HepG2 (cell line): ENCODE measurements at regions not wholly inside any gene's neighbourhood (a gene's known extent, or its start where the extent isn't known, plus 50 kb on each side); places are given as distances from the start of the nearest gene placed in this dataset.

ENCODE experiments used
- ATAC-seq: fragments of 200-7000 bp; cut with Tn5 transposase; 3 replicates; pipeline ENCODE4 v1.9.1; 2020; ENCODE audit warnings: mild to moderate bottlenecking, moderate library complexity
- BruUV-seq: library from RNA; stranded (reverse); fragments of 400-500 nt; replicated peaks from 2 replicates; lab custom pipeline; 2021; lab: Mats Ljungman, UMichigan
- CTCF ChIA-PET: fragments of 300-600 bp; formaldehyde crosslinking; extraction: SDS; loops from one replicate; lab custom pipeline; 2021; ENCODE audit warnings: low total read pairs, inconsistent platforms, low intra/inter-chr PET ratio; lab: Yijun Ruan, JAX
- POLR2A ChIA-PET: fragments of 350-600 bp; sonication (Branson Sonifier 250); formaldehyde crosslinking; loops from one replicate; lab custom pipeline; 2020; ENCODE audit warnings: antibody characterized with exemption, inconsistent platforms; lab: Yijun Ruan, JAX
- DNase-seq: peaks from one replicate; pipeline ENCODE4 v3.0.0-alpha.2; 2015; ENCODE audit warnings: low spot score
- FAIRE-seq: peaks from 3 replicates; lab custom pipeline; 2011; peaks lifted over from hg19 to GRCh38; lab: Jason Lieb, UNC
- H2AFZ ChIP-seq: one replicate; pipeline ENCODE4 v1.6.1; 2011; ENCODE audit warnings: low read length, inconsistent platforms
- H3K27ac ChIP-seq: fragments of 300-600 bp; 3 replicates; pipeline ENCODE4 v1.8.0; 2011; ENCODE audit warnings: mixed run types, mild to moderate bottlenecking, mixed read lengths, low read length, inconsistent platforms; ENCODE audit not compliant: insufficient read depth; ENCODE audit errors: extremely low read length
- H3K27me3 ChIP-seq, 2 experiments: fragments of 200-600 bp in 1 of 2; 2 replicates in 1 of 2; 3 replicates in 1 of 2; pipeline versions ENCODE4 v1.6.0 to v1.8.0; 2011; ENCODE audit warnings: low read length in 2 of 2, mild to moderate bottlenecking in 2 of 2, moderate library complexity in 2 of 2, inconsistent platforms in 1 of 2; ENCODE audit not compliant: insufficient read depth in 2 of 2, control insufficient read depth in 1 of 2
- H3K36me3 ChIP-seq, 2 experiments: fragments of 200-600 bp in 1 of 2; replicated peaks in 1 of 2; 2 replicates in 1 of 2; 3 replicates in 1 of 2; pipeline versions ENCODE4 v1.5.1 to v1.8.0; 2011; ENCODE audit warnings: low read length in 2 of 2, inconsistent platforms in 1 of 2; ENCODE audit not compliant: insufficient read depth in 2 of 2, control insufficient read depth in 1 of 2
- H3K4me1 ChIP-seq: 2 replicates; pipeline ENCODE4 v1.5.1; 2012; ENCODE audit warnings: low read length, inconsistent platforms; ENCODE audit not compliant: insufficient read depth
- H3K4me2 ChIP-seq: 2 replicates; pipeline ENCODE4 v1.6.0; 2011; ENCODE audit warnings: low read depth, low read length, inconsistent platforms
- H3K4me3 ChIP-seq, 3 experiments: fragments of 200-600 bp in 1 of 3; sonication (generic), shearing (Covaris generic) in 1 of 3; replicated peaks in 1 of 3; 2 replicates each; pipeline ENCODE4 v1.5.1; 2011 to 2016; ENCODE audit warnings: low read length in 3 of 3, inconsistent platforms in 2 of 3, low read depth in 2 of 3, mild to moderate bottlenecking in 2 of 3, control low read depth in 1 of 3, mixed read lengths in 1 of 3; ENCODE audit not compliant: insufficient read depth in 1 of 3
- H3K79me2 ChIP-seq: one replicate; pipeline ENCODE4 v1.6.1; 2011; ENCODE audit warnings: low read length, inconsistent platforms; ENCODE audit not compliant: insufficient read depth
- H3K9ac ChIP-seq: 2 replicates; pipeline ENCODE4 v1.6.0; 2011; ENCODE audit warnings: mild to moderate bottlenecking, low read depth, low read length, inconsistent platforms; ENCODE audit not compliant: insufficient read depth
- H3K9me3 ChIP-seq: 2 replicates; pipeline ENCODE4 v1.5.1; 2012; ENCODE audit warnings: mild to moderate bottlenecking, low read length
- H4K20me1 ChIP-seq: 2 replicates; pipeline ENCODE4 v1.6.0; 2011; ENCODE audit warnings: inconsistent platforms, mild to moderate bottlenecking, low read length, moderate library complexity; ENCODE audit not compliant: insufficient read depth
- HDAC2 ChIP-seq: sonication (generic); formaldehyde crosslinking; IDR thresholded peaks from 2 replicates; pipeline ENCODE4 v1.4.0; 2020; ENCODE audit warnings: missing genetic modification reagents
- NFE2 ChIP-seq: sonication (generic); formaldehyde crosslinking; IDR thresholded peaks from 2 replicates; pipeline ENCODE4 v1.4.0; 2020; ENCODE audit warnings: missing genetic modification reagents
- STAT6 ChIP-seq: sonication (generic); formaldehyde crosslinking; IDR thresholded peaks from 2 replicates; pipeline ENCODE4 v1.4.0; 2020; ENCODE audit warnings: missing genetic modification reagents, mild to moderate bottlenecking, borderline replicate concordance
- ZNF24 ChIP-seq: fragments of 450-650 bp; IDR thresholded peaks from 2 replicates; pipeline ENCODE4 v1.6.1; 2017; ENCODE audit warnings: antibody characterized with exemption, mild to moderate bottlenecking
- WGBS: methylation state at CpG from one replicate; pipeline ENCODE4 v1.1.6; 2017; ENCODE audit warnings: low lambda C conversion rate; 5-methylcytosine and 5-hydroxymethylcytosine counted together
- in situ Hi-C: cut with HindIII; loops from 2 replicates; pipeline ENCODE4 v1.10.0; 2017; ENCODE audit warnings: low pct_unique_long_range_greater_than_20kb; ENCODE audit not compliant: extremely low pct_ligation_motif_present
- intact Hi-C: fragments of 100-400 bp; cut with micrococcal nuclease; formaldehyde crosslinking; loops from one replicate; pipeline ENCODE4 v1.10.0; 2022; ENCODE audit not compliant: unreplicated experiment
- TF ChIP-seq, protein P1 (sequence below): sonication (generic); formaldehyde crosslinking; IDR thresholded peaks from 2 replicates; pipeline ENCODE4 v1.5.1; 2020; ENCODE audit warnings: mild to moderate bottlenecking, missing genetic modification reagents, moderate library complexity
- TF ChIP-seq, protein P2 (sequence below): sonication (generic); formaldehyde crosslinking; IDR thresholded peaks from 2 replicates; pipeline ENCODE4 v1.8.0; 2022; ENCODE audit warnings: missing genetic modification reagents, mild to moderate bottlenecking, inconsistent platforms, borderline replicate concordance

DNA sequence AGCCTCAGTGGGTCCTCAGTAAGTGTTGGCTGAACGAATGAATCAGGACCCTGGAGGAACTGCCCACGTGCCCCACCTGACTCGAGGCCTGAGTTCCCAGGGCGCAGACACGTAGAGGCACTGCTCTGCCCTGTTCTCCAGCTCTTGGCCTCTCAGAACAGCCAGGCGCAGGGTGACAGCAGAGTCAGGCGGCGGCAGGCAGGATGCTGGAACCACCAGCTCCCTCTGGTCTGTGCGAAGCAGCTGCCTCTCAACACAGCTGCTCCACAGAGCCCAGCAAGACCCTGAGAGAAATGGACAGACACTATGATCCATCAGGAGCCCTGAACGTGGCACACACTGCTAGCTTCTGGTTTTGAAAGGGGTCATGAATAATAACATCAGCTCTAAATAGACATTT is 53.1 kb upstream of the BCO1 start:
- Histone ChIP-seq H3K79me2 (no peaks in the 10 kb centered on the region), H3K27me3 (0 out of 5 replicates have a peak, but pooled peaks cover 0 to 1% of the 10 kb centered on the region in 2 experiments), H3K27ac (no peak overlapping the region), H4K20me1 (no peaks in the 10 kb centered on the region), H3K4me2 (no peak overlapping the region), H3K9ac (no peak overlapping the region), H3K4me3 (no peak overlapping the region), H3K9me3 (no peaks in the 10 kb centered on the region), H2AFZ (no peak overlapping the region), H3K4me1 (peaks cover 16% of the 10 kb centered on the region), H3K36me3 (no peaks in the 10 kb centered on the region)
- TF ChIP-seq, protein P1, sequence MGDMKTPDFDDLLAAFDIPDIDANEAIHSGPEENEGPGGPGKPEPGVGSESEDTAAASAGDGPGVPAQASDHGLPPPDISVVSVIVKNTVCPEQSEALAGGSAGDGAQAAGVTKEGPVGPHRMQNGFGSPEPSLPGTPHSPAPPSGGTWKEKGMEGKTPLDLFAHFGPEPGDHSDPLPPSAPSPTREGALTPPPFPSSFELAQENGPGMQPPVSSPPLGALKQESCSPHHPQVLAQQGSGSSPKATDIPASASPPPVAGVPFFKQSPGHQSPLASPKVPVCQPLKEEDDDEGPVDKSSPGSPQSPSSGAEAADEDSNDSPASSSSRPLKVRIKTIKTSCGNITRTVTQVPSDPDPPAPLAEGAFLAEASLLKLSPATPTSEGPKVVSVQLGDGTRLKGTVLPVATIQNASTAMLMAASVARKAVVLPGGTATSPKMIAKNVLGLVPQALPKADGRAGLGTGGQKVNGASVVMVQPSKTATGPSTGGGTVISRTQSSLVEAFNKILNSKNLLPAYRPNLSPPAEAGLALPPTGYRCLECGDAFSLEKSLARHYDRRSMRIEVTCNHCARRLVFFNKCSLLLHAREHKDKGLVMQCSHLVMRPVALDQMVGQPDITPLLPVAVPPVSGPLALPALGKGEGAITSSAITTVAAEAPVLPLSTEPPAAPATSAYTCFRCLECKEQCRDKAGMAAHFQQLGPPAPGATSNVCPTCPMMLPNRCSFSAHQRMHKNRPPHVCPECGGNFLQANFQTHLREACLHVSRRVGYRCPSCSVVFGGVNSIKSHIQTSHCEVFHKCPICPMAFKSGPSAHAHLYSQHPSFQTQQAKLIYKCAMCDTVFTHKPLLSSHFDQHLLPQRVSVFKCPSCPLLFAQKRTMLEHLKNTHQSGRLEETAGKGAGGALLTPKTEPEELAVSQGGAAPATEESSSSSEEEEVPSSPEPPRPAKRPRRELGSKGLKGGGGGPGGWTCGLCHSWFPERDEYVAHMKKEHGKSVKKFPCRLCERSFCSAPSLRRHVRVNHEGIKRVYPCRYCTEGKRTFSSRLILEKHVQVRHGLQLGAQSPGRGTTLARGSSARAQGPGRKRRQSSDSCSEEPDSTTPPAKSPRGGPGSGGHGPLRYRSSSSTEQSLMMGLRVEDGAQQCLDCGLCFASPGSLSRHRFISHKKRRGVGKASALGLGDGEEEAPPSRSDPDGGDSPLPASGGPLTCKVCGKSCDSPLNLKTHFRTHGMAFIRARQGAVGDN (CRISPR knock-in tag): no peak
- TF ChIP-seq NFE2 (no peak), STAT6 (no peak), HDAC2 (CRISPR knock-in tag) (no peak), ZNF24 (no peak)
- TF ChIP-seq, protein P2, sequence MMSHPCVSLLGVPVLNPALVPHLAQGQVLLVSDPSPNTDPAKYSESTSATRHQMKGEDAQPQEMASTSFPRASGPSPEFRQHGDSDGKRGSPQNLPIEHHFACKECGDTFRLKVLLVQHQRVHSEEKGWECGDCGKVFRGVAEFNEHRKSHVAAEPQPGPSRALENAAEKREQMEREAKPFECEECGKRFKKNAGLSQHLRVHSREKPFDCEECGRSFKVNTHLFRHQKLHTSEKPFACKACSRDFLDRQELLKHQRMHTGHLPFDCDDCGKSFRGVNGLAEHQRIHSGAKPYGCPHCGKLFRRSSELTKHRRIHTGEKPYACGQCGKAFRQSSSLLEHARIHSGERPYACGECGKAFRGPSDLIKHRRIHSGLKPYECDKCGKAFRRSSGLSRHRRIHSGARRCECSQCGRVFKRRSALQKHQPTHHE (CRISPR knock-in tag): no peak
- DNase-seq (no peak), ATAC-seq (no peak), FAIRE-seq (no peak)
- 0% methylated on average over 2 of the region's 10 CpGs for WGBS
- ChIA-PET CTCF (no interaction called here), POLR2A (no interaction called here)
- BruUV-seq: no TSS peak
- intact Hi-C loops (no loop called here), in situ Hi-C loops (no loop called here)
